Right lobe of liver (tissue), 6 donors: ENCODE measurements at regions not wholly inside any gene's neighbourhood (a gene's known extent, or its start where the extent isn't known, plus 50 kb on each side); places are given as distances from the start of the nearest gene placed in this dataset.

ENCODE experiments used
- ATAC-seq, 4 donors: fragments of 200-7000 bp; cut with Tn5 transposase; one replicate each; pipeline ENCODE4 v1.9.1; 2020; ENCODE audit warnings: mild to moderate bottlenecking in 4 of 4, moderate library complexity in 4 of 4
- DNase-seq, 3 donors: peaks; one replicate each; pipeline ENCODE4 v3.0.0-alpha.2; 2020
- H3K27ac ChIP-seq, 3 donors: fragments of 200-600 bp; one replicate each; pipeline ENCODE4 v1.8.0; 2022
- H3K27me3 ChIP-seq, 2 donors: fragments of 200-600 bp; one replicate each; pipeline ENCODE4 v1.8.0; 2022
- H3K36me3 ChIP-seq, 4 donors: fragments of 200-600 bp; sonication (generic) in 1 of 4; one replicate each; pipeline versions ENCODE4 v1.5.1 to v1.8.0; 2017 to 2022; ENCODE audit warnings: control low read depth in 1 of 4
- H3K4me1 ChIP-seq, 4 donors: fragments of 200-600 bp; sonication (generic) in 1 of 4; one replicate each; pipeline versions ENCODE4 v1.5.1 to v1.8.0; 2017 to 2022; ENCODE audit warnings: control low read depth in 1 of 4
- H3K4me3 ChIP-seq, 3 donors: fragments of 200-600 bp; one replicate each; pipeline ENCODE4 v1.8.0; 2022
- H3K9me3 ChIP-seq, 4 donors: fragments of 200-600 bp; sonication (generic) in 1 of 4; one replicate each; pipeline versions ENCODE4 v1.5.1 to v1.8.0; 2017 to 2022; ENCODE audit warnings: control low read depth in 1 of 4
- CTCF ChIP-seq, 4 donors: fragments of 200-600 bp in 3 of 4; fragments of 450-650 bp in 1 of 4; IDR thresholded peaks; one replicate each; pipeline versions ENCODE4 v1.5.1 to v1.8.0; 2016 to 2022; ENCODE audit warnings: antibody characterized with exemption in 4 of 4, mild to moderate bottlenecking in 2 of 4
- POLR2A ChIP-seq: fragments of 450-650 bp; IDR thresholded peaks from one replicate; pipeline ENCODE4 v1.6.1; 2017; ENCODE audit warnings: antibody characterized with exemption, mild to moderate bottlenecking
- WGBS: methylation state at CpG from one replicate; pipeline ENCODE4 v1.1.6; 2018; ENCODE audit warnings: low coverage, low lambda C conversion rate; ENCODE audit not compliant: insufficient coverage; ENCODE audit errors: missing lambda C conversion rate; 5-methylcytosine and 5-hydroxymethylcytosine counted together
- intact Hi-C, 2 donors: fragments of 100-400 bp; cut with DNase I; formaldehyde crosslinking; loops; one replicate each; pipeline versions ENCODE4 v1.11.2 to v1.14.1; 2022
- donor health status: DM: no; HTN: yes; CAD: no.
- donor health status: DM: no; HTN: no; CAD: no.
- donor health status: DM: no; HTN: no; CAD: no.
- donor health status: DM: no; HTN: yes; CAD: no.
- donor health status: DM: no; HTN: yes; CAD: no.

- Histone ChIP-seq H3K36me3 (no peaks in the 10 kb centered on the region), H3K27ac (no peak overlapping the region), H3K27me3 (no peaks in the 10 kb centered on the region), H3K9me3 (no peaks in the 10 kb centered on the region), H3K4me1 (no peaks in the 10 kb centered on the region), H3K4me3 (no peak overlapping the region)
- 33% methylated on average over 3 of the region's 6 CpGs for WGBS
- ATAC-seq, result no peak
- intact Hi-C loops, result no loop called here
- TF ChIP-seq POLR2A (no peak), CTCF (IDR thresholded peaks at IDR 0.05) (no peak)
- DNase-seq, result no peak
Measured at GRCh38 chr22:47808236-47808635, 1045.8 kb downstream of the TBC1D22A start.

GRCh38 chr22:47807506-47807905 lies 1045.1 kb downstream of the TBC1D22A start:
- ATAC-seq, result no peak
- Histone ChIP-seq H3K36me3 (no peaks in the 10 kb centered on the region), H3K27me3 (no peaks in the 10 kb centered on the region), H3K4me3 (no peak overlapping the region), H3K4me1 (no peaks in the 10 kb centered on the region), H3K27ac (no peak overlapping the region), H3K9me3 (no peaks in the 10 kb centered on the region)
- WGBS, result 48% methylated on average over 5 of the region's 5 CpGs
- no peak for DNase-seq
- intact Hi-C loops, result no loop called here
- no peak for TF ChIP-seq POLR2A

GRCh38 chr22:47806894-47807293 lies 1044.4 kb downstream of the TBC1D22A start:
- no peak overlapping the region for H3K27ac ChIP-seq
- no peaks in the 10 kb centered on the region for H3K36me3 ChIP-seq
- DNase-seq (no peak), ATAC-seq (no peak)
- WGBS, result 73% methylated on average over 6 of the region's 8 CpGs
- no peaks in the 10 kb centered on the region for H3K27me3 ChIP-seq
- H3K9me3 ChIP-seq, result no peaks in the 10 kb centered on the region
- no peak overlapping the region for H3K4me3 ChIP-seq
- H3K4me1 ChIP-seq, result no peaks in the 10 kb centered on the region
- intact Hi-C loops, result no loop called here
- TF ChIP-seq POLR2A (no peak), CTCF (IDR thresholded peaks at IDR 0.05) (no peak)

GRCh38 chr22:47805394-47805935 lies 1043.0 kb downstream of the TBC1D22A start:
- no peaks in the 10 kb centered on the region for H3K36me3 ChIP-seq
- no peak for TF ChIP-seq POLR2A
- TF ChIP-seq CTCF (IDR thresholded peaks at IDR 0.05), result no peak
- ATAC-seq, result no peak
- H3K27ac ChIP-seq, result no peak overlapping the region
- no peaks in the 10 kb centered on the region for H3K9me3 ChIP-seq
- no peak for DNase-seq
- intact Hi-C loops, result no loop called here
- no peaks in the 10 kb centered on the region for H3K4me1 ChIP-seq
- H3K4me3 ChIP-seq, result no peak overlapping the region
- 20% methylated on average over 1 of the region's 6 CpGs for WGBS
- no peaks in the 10 kb centered on the region for H3K27me3 ChIP-seq

GRCh38 chr22:47804281-47804680 lies 1041.8 kb downstream of the TBC1D22A start:
- WGBS, result 25% methylated on average over 2 of the region's 6 CpGs
- no peak overlapping the region for H3K4me3 ChIP-seq
- intact Hi-C loops, result no loop called here

More at GRCh38 chr22:47804281-47804680, 1041.8 kb downstream of the TBC1D22A start:
- Histone ChIP-seq H3K9me3 (no peaks in the 10 kb centered on the region), H3K36me3 (no peaks in the 10 kb centered on the region), H3K27me3 (no peaks in the 10 kb centered on the region), H3K27ac (no peak overlapping the region), H3K4me1 (no peaks in the 10 kb centered on the region)
- no peak for ATAC-seq
- DNase-seq, result no peak
- TF ChIP-seq POLR2A (no peak), CTCF (IDR thresholded peaks at IDR 0.05) (no peak)
